ENCODE measurements at regions not wholly inside any gene's neighbourhood (a gene's known extent, or its start where the extent isn't known, plus 50 kb on each side); places are given as distances from the start of the nearest gene placed in this dataset.

- TF ChIP-seq ZC3H8 (IDR thresholded peaks at IDR 0.05) (no peak), TCF7 (IDR thresholded peaks at IDR 0.05; ENCODE audit: borderline replicate concordance) (no peak), HLTF (IDR thresholded peaks at IDR 0.05) (no peak), POLR2AphosphoS5 (IDR thresholded peaks at IDR 0.05; ENCODE audit: control insufficient read depth, insufficient read depth, low read depth, low read length) (no peak), POLR2A (conservative IDR thresholded peaks at IDR 0.05) (no peak), BDP1 (IDR thresholded peaks at IDR 0.05; ENCODE audit: insufficient read depth, insufficient read length) (no peak)
These were observed 148.1 kb downstream of the KIF26A start for GRCh38 chr14:104286496-104286895.

Measured in K562 (cell line).